DOHH2 (cell line): ENCODE measurements at regions not wholly inside any gene's neighbourhood (a gene's known extent, or its start where the extent isn't known, plus 50 kb on each side); places are given as distances from the start of the nearest gene placed in this dataset.
"Not testable (repeated sequence)": the region's sequence is repeated elsewhere in the genome, so short reads cannot be mapped to it uniquely, and the experiment has no call there.

Experiments
- H3F3A ChIP-seq: fragments of 200-600 bp; sonication (generic), shearing (Covaris generic); 2 replicates; pipeline ENCODE4 v1.6.0; 2016; ENCODE audit warnings: antibody characterized with exemption, mild to moderate bottlenecking; ENCODE audit not compliant: control insufficient read depth, insufficient read depth
- H3K27ac ChIP-seq: fragments of 200-600 bp; sonication (generic); 2 replicates; pipeline ENCODE4 v1.5.1; 2014; ENCODE audit warnings: low read depth, mild to moderate bottlenecking, low read length, moderate library complexity
- H3K27me3 ChIP-seq: fragments of 200-600 bp; sonication (generic); 2 replicates; pipeline ENCODE4 v1.6.1; 2014; ENCODE audit warnings: mild to moderate bottlenecking, low read length, mixed read lengths; ENCODE audit not compliant: control insufficient read depth
- H3K36me3 ChIP-seq: fragments of 200-600 bp; sonication (generic); 2 replicates; pipeline ENCODE4 v1.6.1; 2014; ENCODE audit warnings: mild to moderate bottlenecking, low read length, moderate library complexity, mixed read lengths; ENCODE audit not compliant: control insufficient read depth
- H3K4me1 ChIP-seq: fragments of 200-600 bp; sonication (generic); 2 replicates; pipeline ENCODE4 v1.6.1; 2014; ENCODE audit warnings: mild to moderate bottlenecking, low read length, mixed read lengths; ENCODE audit not compliant: control insufficient read depth
- H3K4me2 ChIP-seq: fragments of 200-600 bp; sonication (generic); 2 replicates; pipeline ENCODE4 v1.6.0; 2014; ENCODE audit warnings: mild to moderate bottlenecking, low read length, moderate library complexity
- H3K4me3 ChIP-seq: fragments of 200-600 bp; sonication (generic); 2 replicates; pipeline ENCODE4 v1.5.1; 2014; ENCODE audit warnings: mild to moderate bottlenecking, low read length, mixed read lengths
- H3K79me2 ChIP-seq: fragments of 200-600 bp; sonication (generic); 2 replicates; pipeline ENCODE4 v1.6.1; 2014; ENCODE audit warnings: mild to moderate bottlenecking, low read length, mixed read lengths; ENCODE audit not compliant: control insufficient read depth
- H3K9me2 ChIP-seq: fragments of 200-600 bp; sonication (generic); replicated peaks from 2 replicates; pipeline ENCODE4 v1.6.1; 2014; ENCODE audit warnings: mild to moderate bottlenecking, low read length, mixed read lengths; ENCODE audit not compliant: control insufficient read depth
- H3K9me3 ChIP-seq: fragments of 200-600 bp; sonication (generic); 2 replicates; pipeline ENCODE4 v1.6.1; 2014; ENCODE audit warnings: antibody characterized with exemption, low read length, mixed read lengths; ENCODE audit not compliant: control insufficient read depth, insufficient read depth
- H4K20me1 ChIP-seq: fragments of 200-600 bp; sonication (generic); 2 replicates; pipeline ENCODE4 v1.6.0; 2014; ENCODE audit warnings: low read depth, mild to moderate bottlenecking, antibody characterized with exemption, low read length, moderate library complexity; ENCODE audit not compliant: control insufficient read depth, insufficient read depth
- CTCF ChIP-seq: fragments of 200-600 bp; sonication (generic); IDR thresholded peaks from one replicate; pipeline ENCODE4 v1.5.1; 2014; ENCODE audit warnings: antibody characterized with exemption, mild to moderate bottlenecking, low read depth, low read length; ENCODE audit not compliant: poor library complexity, severe bottlenecking
- EZH2phosphoT487 ChIP-seq: fragments of 200-600 bp; sonication (generic); IDR thresholded peaks from 2 replicates; pipeline ENCODE4 v1.6.1; 2017; ENCODE audit warnings: borderline replicate concordance, mild to moderate bottlenecking, antibody characterized with exemption, low read length, moderate library complexity, mixed read lengths

GRCh38 chr3:106440672-106441071, 571.9 kb upstream of the CBLB start:
- H3K27ac ChIP-seq = no peak overlapping the region
- no peaks in the 10 kb centered on the region for H4K20me1 ChIP-seq
- H3K79me2 ChIP-seq = no peaks in the 10 kb centered on the region
- TF ChIP-seq EZH2phosphoT487 (no peak), CTCF (no peak)
- H3K9me2 ChIP-seq = no peaks in the 10 kb centered on the region
- H3K36me3 ChIP-seq = no peaks in the 10 kb centered on the region
- H3K27me3 ChIP-seq = no peaks in the 10 kb centered on the region
- H3K4me3 ChIP-seq = no peak overlapping the region
- H3K4me1 ChIP-seq = no peaks in the 10 kb centered on the region
- no peaks in the 10 kb centered on the region for H3F3A ChIP-seq
- H3K4me2 ChIP-seq = no peak overlapping the region
- no peaks in the 10 kb centered on the region for H3K9me3 ChIP-seq

- no peak overlapping the region for H3K27ac ChIP-seq
- H3K79me2 ChIP-seq = no peaks in the 10 kb centered on the region
- H3F3A ChIP-seq = no peaks in the 10 kb centered on the region
- H3K9me3 ChIP-seq = no peaks in the 10 kb centered on the region
- H4K20me1 ChIP-seq = no peaks in the 10 kb centered on the region
- no peak overlapping the region for H3K4me2 ChIP-seq
- no peaks in the 10 kb centered on the region for H3K4me1 ChIP-seq
- H3K4me3 ChIP-seq = no peak overlapping the region
- H3K36me3 ChIP-seq = no peaks in the 10 kb centered on the region
- TF ChIP-seq CTCF = no peak
- TF ChIP-seq EZH2phosphoT487 = no peak
- H3K27me3 ChIP-seq = no peaks in the 10 kb centered on the region
- H3K9me2 ChIP-seq = no peaks in the 10 kb centered on the region
These were observed 577.5 kb upstream of the CBLB start for GRCh38 chr3:106446271-106446670.

DNA sequence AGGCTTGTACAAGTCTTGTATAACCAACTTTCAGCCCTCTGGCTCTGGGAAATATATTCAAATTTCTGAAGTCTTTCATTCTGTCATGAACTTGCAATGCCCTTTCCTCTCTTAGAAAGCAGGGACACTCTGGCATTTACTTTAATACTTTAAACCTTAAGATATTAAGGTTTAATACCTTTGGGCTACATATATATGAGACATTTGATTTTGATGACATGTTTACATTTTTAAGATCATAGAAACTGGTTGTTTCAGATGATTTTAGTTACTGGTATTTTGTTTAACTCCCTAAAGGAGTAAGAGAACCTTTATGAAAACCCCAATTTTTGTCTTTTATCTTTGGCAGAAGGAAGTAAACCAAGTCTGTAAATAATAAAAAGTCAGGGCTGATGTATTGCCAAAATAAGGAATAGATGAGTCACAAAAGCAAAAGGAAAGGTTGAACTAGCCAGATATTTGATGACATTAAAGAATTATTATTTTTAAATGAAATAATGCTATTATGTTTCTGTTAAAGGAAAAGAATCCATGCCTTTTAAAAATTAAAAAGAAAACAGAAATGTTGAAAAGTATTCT, 579.0 kb upstream of the CBLB start:
- Histone ChIP-seq H3K4me3 (no peak overlapping the region), H3K9me2 (no peaks in the 10 kb centered on the region), H3K36me3 (no peaks in the 10 kb centered on the region)

GRCh38 chr3:106448372-106448966, 579.7 kb upstream of the CBLB start:
- H3K4me1 ChIP-seq, H3K79me2 ChIP-seq, H3K27ac ChIP-seq, H3F3A ChIP-seq, H3K4me3 ChIP-seq, H3K9me3 ChIP-seq, H3K36me3 ChIP-seq, H3K9me2 ChIP-seq, H3K4me2 ChIP-seq, H4K20me1 ChIP-seq, H3K27me3 ChIP-seq: not testable (repeated sequence)

More for the DNA sequence above, 579.0 kb upstream of the CBLB start:
- Histone ChIP-seq H3K27me3 (no peaks in the 10 kb centered on the region), H3K79me2 (no peaks in the 10 kb centered on the region), H3K4me1 (no peaks in the 10 kb centered on the region), H4K20me1 (no peaks in the 10 kb centered on the region), H3F3A (no peaks in the 10 kb centered on the region), H3K27ac (no peak overlapping the region), H3K4me2 (no peak overlapping the region), H3K9me3 (no peaks in the 10 kb centered on the region)
- TF ChIP-seq EZH2phosphoT487 = no peak
- no peak for TF ChIP-seq CTCF
